K562 (cell line): ENCODE measurements at regions not wholly inside any gene's neighbourhood (a gene's known extent, or its start where the extent isn't known, plus 50 kb on each side); places are given as distances from the start of the nearest gene placed in this dataset.

Experiments used
- ATAC-seq: fragments of 200-7000 bp; cut with Tn5 transposase; 3 replicates; pipeline ENCODE4 v1.9.1; 2020; ENCODE audit warnings: moderate library complexity
- BruUV-seq: library from RNA; stranded (reverse); fragments of 400-500 nt; replicated peaks from 2 replicates; lab custom pipeline; 2021; lab: Mats Ljungman, UMichigan
- CTCF ChIA-PET: fragments of 300-600 bp; formaldehyde crosslinking; extraction: SDS; loops from one replicate; lab custom pipeline; 2021; ENCODE audit warnings: low intra/inter-chr PET ratio; lab: Yijun Ruan, JAX
- POLR2A ChIA-PET: fragments of 300-600, 350-650 bp; sonication (Branson Sonifier 250); formaldehyde crosslinking; extraction: SDS; loops from one replicate; lab custom pipeline; 2021; ENCODE audit warnings: antibody characterized with exemption, inconsistent platforms; lab: Yijun Ruan, JAX
- DNase-seq, 4 experiments: peaks; one replicate each; pipeline versions ENCODE4 v3.0.0 to v3.0.0-alpha.2; 2011 to 2018; ENCODE audit warnings: low spot score in 3 of 4, mixed read lengths in 3 of 4; ENCODE audit errors: extremely low read depth in 1 of 4
- FAIRE-seq: peaks from 2 replicates; lab custom pipeline; 2011; peaks lifted over from hg19 to GRCh38; lab: Jason Lieb, UNC
- H2AFZ ChIP-seq: 2 replicates; pipeline ENCODE4 v1.6.0; 2011; ENCODE audit warnings: low read depth, low read length, control low read depth, inconsistent platforms
- H3K27ac ChIP-seq: fragments of 200-600 bp; 3 replicates; pipeline ENCODE4 v1.8.0; 2011; ENCODE audit warnings: low read depth, mild to moderate bottlenecking, control low read depth, inconsistent platforms, low read length, moderate library complexity, mixed read lengths; ENCODE audit errors: extremely low read depth
- H3K27me3 ChIP-seq, 2 experiments: fragments of 300-600 bp in 1 of 2; 2 replicates in 1 of 2; 3 replicates in 1 of 2; pipeline versions ENCODE4 v1.6.0 to v1.8.0; 2011; ENCODE audit warnings: inconsistent platforms in 2 of 2, low read length in 2 of 2, mild to moderate bottlenecking in 1 of 2, mixed read lengths in 1 of 2, moderate library complexity in 1 of 2; ENCODE audit not compliant: control insufficient read depth in 2 of 2, insufficient read depth in 2 of 2
- H3K36me3 ChIP-seq: fragments of 300-600 bp; 3 replicates; pipeline ENCODE4 v1.8.0; 2011; ENCODE audit warnings: mild to moderate bottlenecking, low read length, inconsistent platforms; ENCODE audit not compliant: control insufficient read depth, insufficient read depth
- H3K4me1 ChIP-seq, 2 experiments: fragments of 200-600 bp in 1 of 2; replicated peaks in 1 of 2; 2 replicates in 1 of 2; 3 replicates in 1 of 2; pipeline versions ENCODE4 v1.5.1 to v1.8.0; 2011; ENCODE audit warnings: inconsistent platforms in 2 of 2, low read length in 2 of 2, mild to moderate bottlenecking in 1 of 2, mixed read lengths in 1 of 2, moderate library complexity in 1 of 2; ENCODE audit not compliant: control insufficient read depth in 2 of 2, insufficient read depth in 2 of 2
- H3K4me2 ChIP-seq: 2 replicates; pipeline ENCODE4 v1.6.1; 2011; ENCODE audit warnings: low read length, control low read depth, inconsistent platforms, mixed read lengths; ENCODE audit not compliant: insufficient read depth
- H3K4me3 ChIP-seq: fragments of 200-600 bp; sonication (generic), shearing (Covaris generic); 2 replicates; pipeline ENCODE4 v1.5.1; 2016; ENCODE audit warnings: control low read depth, inconsistent platforms
- H3K79me2 ChIP-seq: fragments of 200-600 bp; 3 replicates; pipeline ENCODE4 v1.8.0; 2011; ENCODE audit warnings: low read length, inconsistent platforms; ENCODE audit not compliant: control insufficient read depth, insufficient read depth
- H3K9ac ChIP-seq, 2 experiments: 2 replicates each; pipeline versions ENCODE4 v1.6.0 to v1.6.1; 2011; ENCODE audit warnings: low read depth in 2 of 2, low read length in 2 of 2, control low read depth in 1 of 2, inconsistent platforms in 1 of 2, mild to moderate bottlenecking in 1 of 2, mixed read lengths in 1 of 2; ENCODE audit not compliant: insufficient read depth in 1 of 2
- H3K9me1 ChIP-seq: one replicate; pipeline ENCODE4 v1.6.0; 2011; ENCODE audit warnings: inconsistent platforms, mild to moderate bottlenecking, low read length, moderate library complexity; ENCODE audit not compliant: control insufficient read depth, insufficient read depth
- H3K9me3 ChIP-seq: replicated peaks from 2 replicates; pipeline ENCODE4 v1.5.1; 2011; ENCODE audit warnings: low read depth, low read length, inconsistent platforms; ENCODE audit not compliant: control insufficient read depth, insufficient read depth
- H4K20me1 ChIP-seq: replicated peaks from 2 replicates; pipeline ENCODE4 v1.6.1; 2011; ENCODE audit warnings: low read length, inconsistent platforms, mixed read lengths; ENCODE audit not compliant: control insufficient read depth, insufficient read depth
- E2F1 ChIP-seq: sonication (generic); formaldehyde crosslinking; IDR thresholded peaks from 2 replicates; pipeline ENCODE4 v1.8.1; 2023; ENCODE audit warnings: mild to moderate bottlenecking, missing genetic modification reagents, moderate library complexity
- EHMT2 ChIP-seq: fragments of 450-650 bp; IDR thresholded peaks from 2 replicates; pipeline ENCODE4 v1.6.1; 2018; ENCODE audit warnings: antibody characterized with exemption
- MCM3 ChIP-seq: fragments of 450-650 bp; IDR thresholded peaks from 2 replicates; pipeline ENCODE4 v1.6.1; 2016
- NBN ChIP-seq: fragments of 450-650 bp; IDR thresholded peaks from 2 replicates; pipeline ENCODE4 v1.6.1; 2016; ENCODE audit warnings: low read depth, mild to moderate bottlenecking
- NFE2 ChIP-seq: IDR thresholded peaks from 2 replicates; pipeline ENCODE4 v1.6.1; 2014; ENCODE audit warnings: antibody characterized with exemption, low read depth
- NFYB ChIP-seq: IDR thresholded peaks from 2 replicates; pipeline ENCODE4 v1.6.1; 2011; ENCODE audit warnings: mild to moderate bottlenecking, moderate library complexity; ENCODE audit not compliant: insufficient read length; ENCODE audit errors: extremely low read depth
- NR2C2 ChIP-seq, 2 experiments: fragments of 200-800 bp in 1 of 2; sonication (Bioruptor generic) in 1 of 2; sonication (generic) in 1 of 2; formaldehyde crosslinking in 1 of 2; IDR thresholded peaks; 2 replicates each; pipeline versions ENCODE4 v1.6.1 to v1.8.0; 2016 to 2022; ENCODE audit warnings: mild to moderate bottlenecking in 1 of 2, missing compliant biosample characterization in 1 of 2, missing genetic modification characterization in 1 of 2, missing genetic modification reagents in 1 of 2
- PHB ChIP-seq: fragments of 250-450 bp; sonication (Bioruptor Pico); IDR thresholded peaks from 2 replicates; pipeline ENCODE4 v1.5.0; 2021
- RFX1 ChIP-seq: fragments of 450-650 bp; IDR thresholded peaks from 2 replicates; pipeline ENCODE4 v1.6.1; 2016; ENCODE audit warnings: mild to moderate bottlenecking, moderate library complexity
- SMAD1 ChIP-seq: fragments of 150-350 bp; IDR thresholded peaks from 2 replicates; pipeline ENCODE4 v1.6.1; 2014; ENCODE audit warnings: low read length, low read depth; ENCODE audit not compliant: partially characterized antibody
- SMAD3 ChIP-seq: fragments of 450-650 bp; formaldehyde crosslinking; conservative IDR thresholded peaks from 2 replicates; pipeline ENCODE4 v1.4.0; 2020; ENCODE audit warnings: mild to moderate bottlenecking
- ZNF124 ChIP-seq: sonication (generic); formaldehyde crosslinking; IDR thresholded peaks from 2 replicates; pipeline ENCODE4 v1.8.1; 2022; ENCODE audit warnings: missing genetic modification reagents
- ZNF165 ChIP-seq: fragments of 250-450 bp; sonication (Bioruptor Pico); IDR thresholded peaks from 2 replicates; pipeline ENCODE4 v1.4.0; 2020; ENCODE audit warnings: borderline replicate concordance
- ZNF197 ChIP-seq: fragments of 200-800 bp; sonication (Bioruptor generic); IDR thresholded peaks from 2 replicates; pipeline ENCODE4 v1.6.1; 2016; ENCODE audit warnings: low read depth, missing genetic modification characterization, missing compliant biosample characterization
- ZNF347 ChIP-seq: fragments of 450-650 bp; formaldehyde crosslinking; IDR thresholded peaks from 2 replicates; pipeline ENCODE4 v1.4.0; 2020; ENCODE audit warnings: low read depth, mild to moderate bottlenecking, moderate library complexity
- WGBS: fragments of 100-300 bp; shearing (Covaris generic); methylation state at CpG from one replicate; pipeline ENCODE4 v1.1.6; 2016; ENCODE audit warnings: low coverage, mixed read lengths; ENCODE audit not compliant: insufficient coverage; ENCODE audit errors: missing lambda C conversion rate; 5-methylcytosine and 5-hydroxymethylcytosine counted together
- in situ Hi-C: fragments of 300-500 bp; cut with MboI; formaldehyde crosslinking; loops from 4 replicates; pipeline ENCODE4 v1.15.0; 2018; ENCODE audit warnings: inconsistent platforms, mixed read lengths
- intact Hi-C: fragments of 100-400 bp; cut with micrococcal nuclease; formaldehyde crosslinking; loops from 2 replicates; pipeline ENCODE4 v1.14.2; 2022
- TF ChIP-seq, protein P1 (sequence below): fragments of 450-650 bp; IDR thresholded peaks from 2 replicates; pipeline ENCODE4 v1.6.1; 2014; ENCODE audit warnings: low read depth, mild to moderate bottlenecking, moderate library complexity, borderline replicate concordance

DNA sequence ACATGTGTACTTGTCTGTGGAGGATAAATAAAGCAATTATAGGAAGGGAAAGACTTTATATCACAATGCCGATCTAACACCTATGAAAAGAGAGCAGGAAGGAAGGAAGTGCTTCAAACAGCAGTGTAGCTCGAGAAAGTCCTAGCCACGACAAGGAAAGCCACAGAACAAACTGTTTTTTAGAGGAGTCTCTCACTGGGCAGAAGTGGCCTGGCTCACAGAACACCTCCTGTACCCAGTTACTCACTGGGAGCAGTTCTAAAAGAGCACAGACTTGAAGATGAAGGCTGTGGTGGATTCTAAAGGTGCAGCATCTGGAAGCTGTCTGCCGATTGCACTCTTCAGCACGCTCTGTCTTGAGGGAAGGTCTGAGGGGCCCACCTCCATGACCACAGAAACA is 248.8 kb upstream of the ATP11B start:
- intact Hi-C loops = no loop called here
- ChIA-PET POLR2A (interaction anchor here (0.7 to 0.8 kb wide), 2 partner anchors 80 to 577 kb away, joined by 3 to 4 read pairs; no protein-coding TSS in a partner anchor), CTCF (interaction anchor here (0.6 kb wide), 1 partner anchor 97 kb away, joined by 3 read pairs; no protein-coding TSS in a partner anchor)
- no peak for FAIRE-seq
- 0% methylated on average over 5 of the region's 5 CpGs for WGBS
- Histone ChIP-seq H3K4me2 (no peak overlapping the region), H3K4me1 (no peaks in the 10 kb centered on the region), H3K27ac (no peak overlapping the region), H3K9ac (no peak overlapping the region), H3K4me3 (no peak overlapping the region), H4K20me1 (no peaks in the 10 kb centered on the region), H2AFZ (no peak overlapping the region), H3K27me3 (peaks cover 4 to 6% of the 10 kb centered on the region in 2 experiments; a peak in 3 of 5 replicates), H3K9me1 (no peaks in the 10 kb centered on the region), H3K36me3 (no peaks in the 10 kb centered on the region), H3K79me2 (no peaks in the 10 kb centered on the region), H3K9me3 (no peaks in the 10 kb centered on the region)
- no peak for TF ChIP-seq ZNF347 (CRISPR knock-in tag)
- no peak for DNase-seq
- ATAC-seq = no peak; the same call in 2 of the 3 replicates
- no TSS peak for BruUV-seq
- in situ Hi-C loops = no loop called here

DNA sequence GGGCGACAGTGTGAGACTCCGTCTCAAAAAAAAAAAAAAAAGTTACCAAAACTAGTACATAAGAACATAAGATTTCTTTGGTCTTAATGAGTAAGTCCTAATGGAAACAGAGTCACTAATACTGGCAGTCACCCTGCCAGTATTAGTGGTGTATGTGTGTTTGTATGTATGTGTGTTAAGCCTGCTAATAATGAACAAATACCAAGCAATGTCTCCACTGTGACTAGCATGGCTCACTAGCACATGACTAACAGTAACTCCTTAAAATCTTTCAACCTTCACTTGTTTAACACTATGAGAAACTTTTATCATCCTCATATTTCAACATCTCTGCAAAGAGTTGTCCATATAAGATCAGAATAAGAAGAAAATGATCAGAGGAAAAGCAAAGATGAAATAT is 231.0 kb upstream of the ATP11B start:
- CTCF ChIA-PET = no interaction called here
- Histone ChIP-seq H3K4me3 (no peak overlapping the region), H3K4me2 (no peak overlapping the region), H3K27me3 (no peaks in the 10 kb centered on the region), H2AFZ (no peak overlapping the region), H3K79me2 (no peaks in the 10 kb centered on the region), H3K9me3 (no peaks in the 10 kb centered on the region), H3K36me3 (no peaks in the 10 kb centered on the region), H3K9me1 (no peaks in the 10 kb centered on the region), H3K27ac (no peak overlapping the region), H4K20me1 (no peaks in the 10 kb centered on the region), H3K4me1 (no peaks in the 10 kb centered on the region), H3K9ac (no peak overlapping the region)
- WGBS = 0% methylated on average over 2 of the region's 2 CpGs
- in situ Hi-C loops = no loop called here
- no TSS peak for BruUV-seq
- intact Hi-C loops = no loop called here
- FAIRE-seq (no peak), DNase-seq (no peak), ATAC-seq (no peak)
- POLR2A ChIA-PET = no interaction called here
- TF ChIP-seq MCM3 = no peak
- no peak for TF ChIP-seq ZNF124 (CRISPR knock-in tag)
- no peak for TF ChIP-seq RFX1
- TF ChIP-seq PHB (CRISPR knock-in tag) = no peak
- TF ChIP-seq E2F1 (CRISPR knock-in tag) = no peak
- no peak for TF ChIP-seq EHMT2
- TF ChIP-seq NFE2 = no peak
- no peak for TF ChIP-seq NFYB
- TF ChIP-seq NR2C2 (CRISPR knock-in tag; IDR thresholded peaks at IDR 0.05) = no peak
- no peak for TF ChIP-seq NR2C2 (tag; IDR thresholded peaks at IDR 0.05)
- TF ChIP-seq, protein P1, sequence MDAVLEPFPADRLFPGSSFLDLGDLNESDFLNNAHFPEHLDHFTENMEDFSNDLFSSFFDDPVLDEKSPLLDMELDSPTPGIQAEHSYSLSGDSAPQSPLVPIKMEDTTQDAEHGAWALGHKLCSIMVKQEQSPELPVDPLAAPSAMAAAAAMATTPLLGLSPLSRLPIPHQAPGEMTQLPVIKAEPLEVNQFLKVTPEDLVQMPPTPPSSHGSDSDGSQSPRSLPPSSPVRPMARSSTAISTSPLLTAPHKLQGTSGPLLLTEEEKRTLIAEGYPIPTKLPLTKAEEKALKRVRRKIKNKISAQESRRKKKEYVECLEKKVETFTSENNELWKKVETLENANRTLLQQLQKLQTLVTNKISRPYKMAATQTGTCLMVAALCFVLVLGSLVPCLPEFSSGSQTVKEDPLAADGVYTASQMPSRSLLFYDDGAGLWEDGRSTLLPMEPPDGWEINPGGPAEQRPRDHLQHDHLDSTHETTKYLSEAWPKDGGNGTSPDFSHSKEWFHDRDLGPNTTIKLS = no peak
- no peak for TF ChIP-seq SMAD3 (CRISPR knock-in tag)
- no peak for TF ChIP-seq ZNF165
- TF ChIP-seq NBN = no peak
- no peak for TF ChIP-seq SMAD1
- TF ChIP-seq ZNF197 (CRISPR knock-in tag) = no peak
